Activated CD4-positive, alpha-beta T cell treated with anti-CD3 and anti-CD28 coated beads for 36 hours (primary cell): ENCODE measurements at regions not wholly inside any gene's neighbourhood (a gene's known extent, or its start where the extent isn't known, plus 50 kb on each side); places are given as distances from the start of the nearest gene placed in this dataset.

Source experiments
- ATAC-seq: fragments of 200-7000 bp; cut with Tn5 transposase; one replicate; pipeline ENCODE4 v1.10.0; 2021; ENCODE audit warnings: mild to moderate bottlenecking, moderate library complexity
- CTCF ChIA-PET: fragments of 350-600 bp; sonication (Branson Sonifier 250); formaldehyde crosslinking; loops from one replicate; lab custom pipeline; 2021; ENCODE audit warnings: antibody characterized with exemption; lab: Charles Lee
- POLR2A ChIA-PET: fragments of 350-600 bp; sonication (Branson Sonifier 250); formaldehyde crosslinking; loops from one replicate; lab custom pipeline; 2021; ENCODE audit warnings: antibody characterized with exemption, inconsistent platforms; lab: Charles Lee
- DNase-seq: peaks from one replicate; pipeline ENCODE4 v3.0.0-alpha.2; 2020
- H3K27ac Mint-ChIP-seq: one replicate; pipeline ENCODE4 v1.8.0; 2021; ENCODE audit warnings: mixed read lengths
- H3K27me3 Mint-ChIP-seq: one replicate; pipeline ENCODE4 v1.8.0; 2021; ENCODE audit warnings: mixed read lengths
- H3K36me3 Mint-ChIP-seq: one replicate; pipeline ENCODE4 v1.8.0; 2021; ENCODE audit warnings: low read depth, mixed read lengths
- H3K4me1 Mint-ChIP-seq: one replicate; pipeline ENCODE4 v1.8.0; 2021; ENCODE audit warnings: mixed read lengths
- H3K4me3 Mint-ChIP-seq: one replicate; pipeline ENCODE4 v1.8.0; 2021; ENCODE audit warnings: mild to moderate bottlenecking, moderate library complexity, mixed read lengths
- H3K9me3 Mint-ChIP-seq: one replicate; pipeline ENCODE4 v1.8.0; 2021; ENCODE audit warnings: low read depth, mixed read lengths
- intact Hi-C, 2 experiments: fragments of 100-400 bp; cut with DNase I in 1 of 2; cut with micrococcal nuclease in 1 of 2; formaldehyde crosslinking; loops; one replicate each; pipeline versions ENCODE4 v1.14.2 to v1.15.1; 2022 to 2024; cut with DNase I, micrococcal nuclease

DNA sequence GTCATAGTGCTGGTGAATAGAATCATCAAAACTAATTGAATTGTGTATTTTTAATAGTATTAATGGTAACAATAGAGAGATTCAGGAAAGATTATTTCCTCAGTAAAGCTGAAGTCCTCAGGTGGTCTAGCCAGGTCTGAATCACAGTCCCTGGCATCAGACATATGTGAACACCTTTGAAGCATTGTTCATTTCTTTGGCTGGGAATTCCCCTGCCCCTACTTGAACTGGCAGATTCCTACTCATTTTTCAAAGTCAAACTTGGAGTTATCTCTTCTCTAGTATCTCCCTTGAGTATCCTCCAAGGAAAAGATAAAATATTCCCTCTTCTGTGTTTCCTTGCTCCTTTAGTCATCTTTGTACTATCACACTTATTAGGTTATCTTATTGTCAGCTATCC is 759.8 kb downstream of the ADGRL2 start:
- no peak overlapping the region for H3K27ac Mint-ChIP-seq
- no peaks in the 10 kb centered on the region for H3K27me3 Mint-ChIP-seq
- H3K4me3 Mint-ChIP-seq = no peak overlapping the region
- H3K9me3 Mint-ChIP-seq = no peaks in the 10 kb centered on the region
- ChIA-PET POLR2A (no interaction called here), CTCF (interaction anchor here (1.1 kb wide), 1 partner anchor 26 kb away, joined by 4 read pairs; no protein-coding TSS in a partner anchor)
- H3K36me3 Mint-ChIP-seq = no peaks in the 10 kb centered on the region
- DNase-seq (no peak), ATAC-seq (no peak)
- intact Hi-C loops = no loop called here
- H3K4me1 Mint-ChIP-seq = no peaks in the 10 kb centered on the region

DNA sequence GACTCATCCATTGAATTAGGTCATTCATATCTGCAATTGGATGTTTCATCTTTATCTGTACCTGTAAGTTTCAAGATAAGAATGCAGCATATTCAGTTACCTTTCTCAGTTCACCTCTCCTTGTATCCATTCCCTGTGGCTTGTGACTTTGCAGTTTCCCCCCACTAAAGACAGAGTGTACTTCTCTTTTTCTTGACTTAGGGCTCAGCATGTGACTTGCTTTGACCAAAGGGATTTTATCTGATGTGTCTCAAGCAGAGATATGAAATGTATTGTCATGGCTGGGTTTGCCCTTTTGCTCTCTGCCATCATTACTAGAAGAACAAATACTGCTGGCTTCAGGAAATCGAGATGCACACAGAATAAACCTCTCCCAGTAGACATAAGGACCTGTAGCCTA is 754.8 kb downstream of the ADGRL2 start:
- intact Hi-C loops = no loop called here

DNA sequence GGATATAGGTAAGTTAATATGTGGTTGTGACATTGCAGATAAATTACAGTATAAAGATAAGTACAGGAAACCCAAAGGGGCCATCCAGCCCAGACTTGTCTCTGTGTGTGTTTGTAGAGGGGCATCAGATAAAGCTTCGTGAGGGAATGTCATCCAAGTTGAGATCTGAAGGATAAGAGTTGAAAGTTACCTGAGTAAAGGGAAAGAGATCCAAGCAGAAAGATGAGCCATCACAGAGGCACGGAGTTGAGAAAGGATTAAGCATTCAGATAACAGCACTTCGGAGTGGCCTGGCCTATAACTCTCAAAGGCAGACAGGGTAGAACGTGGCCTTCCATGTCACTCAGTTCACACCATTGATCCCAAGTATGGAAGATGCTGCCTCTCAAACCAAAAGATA is 749.1 kb downstream of the ADGRL2 start:
- H3K27ac Mint-ChIP-seq = no peak overlapping the region

More for the DNA sequence above, 754.8 kb downstream of the ADGRL2 start:
- Mint-ChIP-seq H3K4me3 (no peak overlapping the region), H3K9me3 (peaks cover 3% of the 10 kb centered on the region), H3K4me1 (no peaks in the 10 kb centered on the region), H3K27ac (no peak overlapping the region), H3K36me3 (no peaks in the 10 kb centered on the region), H3K27me3 (no peaks in the 10 kb centered on the region)
- DNase-seq (no peak), ATAC-seq (no peak)
- ChIA-PET CTCF (interaction anchor here (0.6 to 0.7 kb wide), 2 partner anchors 41 to 283 kb away, joined by 3 read pairs; no protein-coding TSS in a partner anchor), POLR2A (no interaction called here)

DNA sequence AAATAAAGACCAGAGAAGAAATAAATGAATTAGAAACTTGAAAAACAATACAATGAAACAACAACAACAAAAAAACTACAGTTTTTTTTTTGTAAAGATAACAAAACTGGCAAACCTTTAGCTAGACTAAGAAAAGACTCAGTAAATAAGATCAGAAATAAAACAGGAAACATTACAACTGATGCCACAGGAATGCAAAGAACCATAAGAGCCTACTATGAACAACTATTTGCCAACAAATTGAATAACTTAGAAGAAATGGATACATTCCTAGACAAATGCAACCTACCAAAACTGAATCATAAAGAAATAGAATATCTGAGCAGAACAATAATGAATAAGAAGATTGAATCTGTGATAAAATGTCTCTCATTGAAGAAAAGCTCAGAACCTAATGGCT is 742.0 kb downstream of the ADGRL2 start:
- POLR2A ChIA-PET = no interaction called here
- no peak for DNase-seq
- H3K4me3 Mint-ChIP-seq = no peak overlapping the region
- peaks cover 2% of the 10 kb centered on the region for H3K9me3 Mint-ChIP-seq
- no peak overlapping the region for H3K27ac Mint-ChIP-seq
- no peaks in the 10 kb centered on the region for H3K36me3 Mint-ChIP-seq
- no peak for ATAC-seq
- H3K4me1 Mint-ChIP-seq = no peaks in the 10 kb centered on the region
- CTCF ChIA-PET = no interaction called here
- H3K27me3 Mint-ChIP-seq = no peaks in the 10 kb centered on the region
- intact Hi-C loops = no loop called here

More for the DNA sequence above, 749.1 kb downstream of the ADGRL2 start:
- H3K9me3 Mint-ChIP-seq = peaks cover 7% of the 10 kb centered on the region
- POLR2A ChIA-PET = no interaction called here
- CTCF ChIA-PET = no interaction called here
- no peak overlapping the region for H3K4me3 Mint-ChIP-seq
- intact Hi-C loops = no loop called here
- DNase-seq (no peak), ATAC-seq (no peak)
- H3K36me3 Mint-ChIP-seq = no peaks in the 10 kb centered on the region
- no peaks in the 10 kb centered on the region for H3K4me1 Mint-ChIP-seq
- H3K27me3 Mint-ChIP-seq = no peaks in the 10 kb centered on the region

DNA sequence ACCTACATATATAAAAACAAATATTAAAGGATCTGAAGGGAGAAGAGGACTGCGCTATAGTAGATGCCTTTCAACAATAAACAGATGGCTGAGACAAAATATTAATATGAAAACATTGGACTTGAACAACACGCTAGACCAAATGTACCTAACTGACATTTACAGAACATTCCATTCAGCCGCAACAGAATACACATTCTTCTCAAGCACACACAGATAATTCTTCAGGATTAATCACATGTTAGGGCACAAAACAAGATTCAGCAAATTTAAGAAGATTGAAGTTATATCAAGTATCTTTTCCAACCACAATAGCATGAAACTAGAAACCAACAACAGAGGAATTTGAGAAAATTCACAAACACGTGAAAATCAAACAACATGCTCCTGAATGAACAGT is 741.4 kb downstream of the ADGRL2 start:
- Mint-ChIP-seq H3K27ac (no peak overlapping the region), H3K27me3 (no peaks in the 10 kb centered on the region), H3K36me3 (no peaks in the 10 kb centered on the region), H3K4me3 (no peak overlapping the region), H3K4me1 (no peaks in the 10 kb centered on the region), H3K9me3 (peaks cover 2% of the 10 kb centered on the region)
- DNase-seq (no peak), ATAC-seq (no peak)
- POLR2A ChIA-PET = no interaction called here
- intact Hi-C loops = no loop called here
- CTCF ChIA-PET = no interaction called here

DNA sequence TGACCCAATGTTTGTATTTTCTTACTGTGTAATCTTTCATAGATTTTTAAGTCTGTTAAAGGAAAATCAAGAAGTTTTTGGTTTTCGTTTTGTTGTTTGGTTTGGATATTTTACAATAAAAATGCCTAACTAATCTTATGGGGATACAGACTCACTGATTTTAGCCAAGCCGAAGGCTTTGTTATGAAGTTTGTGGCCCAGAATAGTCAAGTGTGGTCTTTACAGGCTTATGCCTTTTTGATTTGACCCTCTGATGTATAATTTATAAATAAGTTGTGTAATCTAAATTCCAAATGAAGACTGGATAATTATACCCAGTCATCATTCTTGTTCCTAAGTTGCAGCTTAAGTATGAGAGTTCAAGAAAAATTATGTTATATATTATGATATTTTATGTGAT is 739.3 kb downstream of the ADGRL2 start:
- DNase-seq (no peak), ATAC-seq (no peak)
- intact Hi-C loops = no loop called here
- no peak overlapping the region for H3K27ac Mint-ChIP-seq
- no peaks in the 10 kb centered on the region for H3K27me3 Mint-ChIP-seq
- H3K36me3 Mint-ChIP-seq = no peaks in the 10 kb centered on the region
- ChIA-PET CTCF (no interaction called here), POLR2A (no interaction called here)
- H3K4me3 Mint-ChIP-seq = no peak overlapping the region
- peaks cover 5% of the 10 kb centered on the region for H3K9me3 Mint-ChIP-seq
- H3K4me1 Mint-ChIP-seq = no peaks in the 10 kb centered on the region

DNA sequence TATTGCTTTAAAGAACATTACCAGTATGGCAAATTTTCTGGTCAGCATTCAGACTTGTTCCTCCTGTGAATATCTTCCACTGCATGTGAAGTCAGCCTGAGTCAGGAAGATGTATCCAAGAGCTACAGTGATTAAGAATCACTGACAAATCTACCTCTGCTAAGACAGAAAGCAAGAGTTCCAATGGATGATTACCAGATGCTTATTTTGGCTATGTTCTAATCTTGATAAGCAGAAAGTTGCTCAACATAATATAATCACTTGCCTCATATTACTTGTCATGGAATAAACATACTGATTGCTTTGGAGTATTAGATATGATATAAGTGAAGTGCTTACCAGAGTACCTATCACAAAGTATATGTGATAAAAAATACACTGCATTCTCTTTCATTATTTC is 738.1 kb downstream of the ADGRL2 start:
- intact Hi-C loops = no loop called here
- no peak overlapping the region for H3K27ac Mint-ChIP-seq
- H3K36me3 Mint-ChIP-seq = no peaks in the 10 kb centered on the region
- CTCF ChIA-PET = no interaction called here
- no peak overlapping the region for H3K4me3 Mint-ChIP-seq
- H3K4me1 Mint-ChIP-seq = no peaks in the 10 kb centered on the region
- peaks cover 6% of the 10 kb centered on the region for H3K9me3 Mint-ChIP-seq
- H3K27me3 Mint-ChIP-seq = no peaks in the 10 kb centered on the region
- DNase-seq = no peak
- ATAC-seq = no peak
- POLR2A ChIA-PET = no interaction called here

DNA sequence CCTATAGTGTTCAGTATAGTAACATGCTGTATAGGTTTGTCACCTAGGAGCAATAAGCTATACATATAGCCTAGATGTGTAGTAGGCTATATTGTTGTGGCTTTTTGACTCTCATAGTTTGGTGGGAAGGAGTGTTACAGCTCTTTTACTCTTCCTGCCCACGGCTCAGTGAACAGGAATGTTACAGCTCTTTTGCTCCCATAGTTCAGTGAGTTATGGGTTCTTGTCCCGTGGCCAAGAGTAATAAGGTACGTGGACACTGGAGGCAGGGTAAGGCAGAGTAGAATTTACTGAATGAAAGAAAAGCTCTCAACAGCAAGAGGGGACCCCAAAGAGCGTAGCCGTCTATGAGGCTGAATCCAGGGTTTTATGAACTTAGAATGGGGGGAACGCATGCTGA is 734.3 kb downstream of the ADGRL2 start:
- DNase-seq = no peak
- no peak for ATAC-seq
- H3K9me3 Mint-ChIP-seq = peaks cover 15% of the 10 kb centered on the region
- H3K4me3 Mint-ChIP-seq = no peak overlapping the region
- H3K4me1 Mint-ChIP-seq = no peaks in the 10 kb centered on the region
- no peaks in the 10 kb centered on the region for H3K27me3 Mint-ChIP-seq
- intact Hi-C loops = no loop called here
- no peaks in the 10 kb centered on the region for H3K36me3 Mint-ChIP-seq
- no peak overlapping the region for H3K27ac Mint-ChIP-seq
- CTCF ChIA-PET = no interaction called here
- POLR2A ChIA-PET = no interaction called here

DNA sequence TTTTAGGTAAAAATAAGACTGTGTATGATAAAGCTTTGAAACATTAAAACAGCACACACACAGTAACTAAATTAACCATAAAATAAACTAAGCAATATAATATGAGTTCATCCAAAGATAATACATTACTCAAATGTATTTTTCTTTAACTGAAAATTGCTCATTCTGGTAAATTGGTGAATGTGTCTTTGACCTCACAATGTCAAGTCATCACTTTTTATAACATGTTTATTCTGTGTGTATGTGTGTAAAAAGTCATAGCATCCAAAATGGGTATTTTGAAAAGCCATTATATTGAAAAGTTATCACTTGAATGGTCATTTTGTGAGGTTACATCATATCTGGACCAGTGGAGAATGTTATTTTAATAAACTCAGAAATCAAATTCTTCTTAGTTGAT is 724.6 kb downstream of the ADGRL2 start:
- Mint-ChIP-seq H3K27ac (no peak overlapping the region), H3K36me3 (no peaks in the 10 kb centered on the region), H3K9me3 (peaks cover 2% of the 10 kb centered on the region), H3K27me3 (no peaks in the 10 kb centered on the region), H3K4me3 (no peak overlapping the region), H3K4me1 (no peaks in the 10 kb centered on the region)
- DNase-seq (no peak), ATAC-seq (no peak)
- ChIA-PET CTCF (no interaction called here), POLR2A (no interaction called here)
- intact Hi-C loops = no loop called here

DNA sequence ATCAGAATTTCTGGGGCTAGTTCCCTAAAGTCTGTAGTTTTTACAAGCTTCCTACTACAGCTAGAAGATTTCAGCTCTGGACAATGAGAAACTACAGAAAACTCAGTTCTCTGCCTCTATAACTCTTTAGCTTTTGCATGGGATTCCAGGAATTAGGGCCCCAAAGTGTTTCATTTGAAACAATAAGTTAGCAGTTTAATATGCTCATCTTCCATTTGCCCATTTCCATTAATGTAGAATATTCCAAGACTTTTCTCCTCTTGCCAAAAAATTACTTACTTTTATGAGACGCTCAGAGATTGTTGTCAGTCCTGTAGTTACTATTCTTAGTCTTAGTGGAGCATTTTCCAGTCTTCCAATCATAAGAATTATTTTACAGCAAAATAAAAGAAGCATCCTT is 719.9 kb downstream of the ADGRL2 start:
- ATAC-seq (no peak), DNase-seq (no peak)
- H3K4me3 Mint-ChIP-seq = no peak overlapping the region
- no peaks in the 10 kb centered on the region for H3K4me1 Mint-ChIP-seq
- no peaks in the 10 kb centered on the region for H3K9me3 Mint-ChIP-seq
- no peaks in the 10 kb centered on the region for H3K36me3 Mint-ChIP-seq
- H3K27me3 Mint-ChIP-seq = no peaks in the 10 kb centered on the region
- H3K27ac Mint-ChIP-seq = no peak overlapping the region
- POLR2A ChIA-PET = no interaction called here
- intact Hi-C loops = no loop called here
- CTCF ChIA-PET = no interaction called here

DNA sequence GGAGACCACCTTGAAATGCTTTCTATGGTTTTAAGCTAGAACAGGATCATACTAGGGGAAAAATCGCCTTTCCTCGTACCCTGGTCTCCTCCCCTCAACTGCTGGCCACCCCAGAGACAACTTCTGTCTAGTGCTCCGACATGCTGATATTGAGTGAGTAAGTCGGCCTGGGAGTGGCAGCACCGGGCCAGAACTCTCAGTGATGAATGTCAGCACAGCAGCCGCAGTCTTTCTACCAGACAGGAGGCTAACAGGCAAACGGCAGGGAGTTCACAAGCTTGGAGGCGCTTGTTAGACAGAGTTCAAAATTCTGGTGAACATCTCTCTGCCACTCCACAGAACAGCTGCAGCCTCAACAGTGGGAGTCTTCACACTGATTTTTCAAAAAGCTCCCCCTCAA is 716.9 kb downstream of the ADGRL2 start:
- ATAC-seq (no peak), DNase-seq (no peak)
- Mint-ChIP-seq H3K27ac (no peak overlapping the region), H3K4me1 (no peaks in the 10 kb centered on the region), H3K4me3 (no peak overlapping the region), H3K27me3 (no peaks in the 10 kb centered on the region), H3K36me3 (no peaks in the 10 kb centered on the region), H3K9me3 (no peaks in the 10 kb centered on the region)
- intact Hi-C loops = no loop called here
- ChIA-PET POLR2A (no interaction called here), CTCF (no interaction called here)

DNA sequence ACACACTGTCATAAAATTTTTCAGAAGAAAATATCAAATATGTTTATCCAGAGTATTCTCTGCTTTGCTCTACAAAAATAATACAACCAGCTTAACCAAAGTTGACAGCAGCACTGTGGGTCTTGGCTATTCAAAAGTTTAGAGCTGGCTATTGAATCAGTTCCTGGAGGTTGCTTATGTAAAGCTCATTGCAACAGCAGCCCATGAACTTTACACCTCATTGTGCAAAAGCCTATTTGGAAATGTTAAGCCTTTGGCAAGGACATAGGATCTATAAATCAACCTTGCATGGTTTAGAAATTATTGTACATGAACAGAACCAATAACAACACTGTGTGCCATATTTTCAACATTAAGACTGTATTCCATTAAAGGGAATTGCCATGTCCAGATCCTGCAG is 714.9 kb downstream of the ADGRL2 start:
- Mint-ChIP-seq H3K9me3 (no peaks in the 10 kb centered on the region), H3K36me3 (no peaks in the 10 kb centered on the region), H3K4me1 (no peaks in the 10 kb centered on the region), H3K27ac (no peak overlapping the region), H3K4me3 (no peak overlapping the region), H3K27me3 (no peaks in the 10 kb centered on the region)
- ChIA-PET CTCF (no interaction called here), POLR2A (no interaction called here)
- ATAC-seq = no peak
- DNase-seq = no peak
- intact Hi-C loops = no loop called here

DNA sequence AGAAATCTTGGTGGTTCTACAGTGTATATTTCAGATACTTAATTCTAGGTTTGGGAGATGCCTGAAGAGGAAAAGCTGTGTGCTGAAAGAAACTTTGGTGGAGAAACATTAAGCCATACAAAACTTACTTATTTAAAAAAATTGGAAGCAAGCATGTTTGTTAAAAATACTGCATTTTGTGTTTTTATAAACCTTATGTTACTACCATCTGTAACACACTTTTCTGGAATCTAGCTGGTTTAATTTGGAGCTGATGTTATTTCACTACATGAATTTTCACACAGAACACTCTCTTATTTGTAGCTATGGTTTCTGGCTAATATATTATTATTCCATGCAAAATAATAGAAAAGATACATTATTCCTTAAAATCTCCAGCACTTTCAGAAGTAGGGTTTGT is 710.7 kb downstream of the ADGRL2 start:
- ATAC-seq = no peak
- Mint-ChIP-seq H3K36me3 (no peaks in the 10 kb centered on the region), H3K27me3 (no peaks in the 10 kb centered on the region), H3K27ac (no peak overlapping the region), H3K9me3 (no peaks in the 10 kb centered on the region), H3K4me3 (no peak overlapping the region), H3K4me1 (no peaks in the 10 kb centered on the region)
- CTCF ChIA-PET = no interaction called here
- DNase-seq = no peak
- POLR2A ChIA-PET = no interaction called here
- intact Hi-C loops = no loop called here
